Upper lobe of left lung (tissue), 6 donors: ENCODE measurements at regions not wholly inside any gene's neighbourhood (a gene's known extent, or its start where the extent isn't known, plus 50 kb on each side); places are given as distances from the start of the nearest gene placed in this dataset.

Experiments used
- ATAC-seq, 2 donors: fragments of 200-7000 bp; cut with Tn5 transposase; one replicate each; pipeline ENCODE4 v1.9.1; 2022; ENCODE audit warnings: mild to moderate bottlenecking in 2 of 2, moderate library complexity in 2 of 2; ENCODE audit not compliant: low FRiP score in 2 of 2
- DNase-seq, 2 donors: peaks; one replicate each; pipeline ENCODE4 v3.0.0-alpha.2; 2019 to 2020
- H3K27ac ChIP-seq, 4 donors: fragments of 200-600 bp; sonication (generic); one replicate each; pipeline ENCODE4 v1.5.1; 2016 to 2019
- H3K27me3 ChIP-seq, 4 donors: fragments of 200-600 bp; sonication (generic); one replicate each; pipeline ENCODE4 v1.5.1; 2017 to 2019
- H3K36me3 ChIP-seq, 4 donors: fragments of 200-600 bp; sonication (generic); one replicate each; pipeline ENCODE4 v1.5.1; 2016 to 2019
- H3K4me1 ChIP-seq, 4 donors: fragments of 200-600 bp; sonication (generic); one replicate each; pipeline ENCODE4 v1.5.1; 2018 to 2019
- H3K4me3 ChIP-seq, 4 donors: fragments of 200-600 bp; sonication (generic); one replicate each; pipeline ENCODE4 v1.5.1; 2017 to 2019; ENCODE audit warnings: mild to moderate bottlenecking in 2 of 4, moderate library complexity in 1 of 4
- H3K9me3 ChIP-seq, 4 donors: fragments of 200-600 bp; sonication (generic); one replicate each; pipeline ENCODE4 v1.5.1; 2018 to 2019
- EP300 ChIP-seq, 4 donors: sonication (generic); formaldehyde crosslinking; IDR thresholded peaks; one replicate each; pipeline ENCODE4 v1.5.1; 2017; ENCODE audit warnings: antibody characterized with exemption in 4 of 4, control low read depth in 2 of 4
- POLR2A ChIP-seq, 4 donors: fragments of 450-650 bp; IDR thresholded peaks; one replicate each; pipeline ENCODE4 v1.5.1; 2016 to 2017; ENCODE audit warnings: antibody characterized with exemption in 4 of 4, mild to moderate bottlenecking in 2 of 4
- POLR2AphosphoS5 ChIP-seq, 2 donors: sonication (generic); formaldehyde crosslinking; IDR thresholded peaks; one replicate each; pipeline ENCODE4 v1.5.1; 2017; ENCODE audit warnings: antibody characterized with exemption in 2 of 2
- WGBS, 2 donors: methylation state at CpG; one replicate each; pipeline ENCODE4 v1.1.5; 2017 to 2018; 5-methylcytosine and 5-hydroxymethylcytosine counted together
- TF ChIP-seq, protein P1 (sequence below), 6 experiments: fragments of 450-650 bp in 4 of 6; fragments of 200-600 bp in 2 of 6; sonication (generic) in 2 of 6; IDR thresholded peaks; one replicate each; pipeline ENCODE4 v1.5.1; 2016 to 2019; ENCODE audit warnings: antibody characterized with exemption in 6 of 6
- donor health status: DM: no; HTN: no; CAD: no; lungs with moderate emphysema.
- donor health status: DM: no; HTN: yes; CAD: no; lungs with severe emphysema.

DNA sequence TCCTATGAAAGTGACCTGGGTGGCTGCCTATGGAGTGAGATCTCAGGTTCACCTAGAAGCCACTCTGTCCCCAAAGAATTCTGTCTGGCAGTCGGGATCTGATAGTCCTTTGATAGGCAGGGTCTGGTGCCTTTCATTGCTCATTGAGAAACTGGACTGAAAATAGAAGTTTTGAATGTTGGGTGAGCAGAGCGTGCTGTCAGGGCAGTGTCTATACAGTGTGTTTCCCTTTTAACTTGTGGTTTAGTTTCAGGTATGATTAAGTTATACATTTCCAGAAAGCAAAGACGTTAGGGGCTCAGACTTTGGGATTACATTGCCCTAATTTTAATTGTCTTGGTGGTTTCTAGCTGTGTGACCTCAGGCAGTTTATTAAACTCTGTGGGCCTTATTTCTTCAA lies 111.3 kb upstream of the PAX6 start:
- Histone ChIP-seq H3K27me3 (no peaks in the 10 kb centered on the region), H3K4me3 (no peak overlapping the region), H3K36me3 (no peaks in the 10 kb centered on the region), H3K9me3 (no peaks in the 10 kb centered on the region), H3K4me1 (no peaks in the 10 kb centered on the region), H3K27ac (no peak overlapping the region)
- DNase-seq (no peak), ATAC-seq (no peak)
- 77 to 78% methylated on average over 3 of the region's 3 CpGs for WGBS, 2 donors
- TF ChIP-seq POLR2A (IDR thresholded peaks at IDR 0.05) (no peak), POLR2AphosphoS5 (IDR thresholded peaks at IDR 0.05) (no peak), EP300 (IDR thresholded peaks at IDR 0.05) (no peak)
- TF ChIP-seq, protein P1, sequence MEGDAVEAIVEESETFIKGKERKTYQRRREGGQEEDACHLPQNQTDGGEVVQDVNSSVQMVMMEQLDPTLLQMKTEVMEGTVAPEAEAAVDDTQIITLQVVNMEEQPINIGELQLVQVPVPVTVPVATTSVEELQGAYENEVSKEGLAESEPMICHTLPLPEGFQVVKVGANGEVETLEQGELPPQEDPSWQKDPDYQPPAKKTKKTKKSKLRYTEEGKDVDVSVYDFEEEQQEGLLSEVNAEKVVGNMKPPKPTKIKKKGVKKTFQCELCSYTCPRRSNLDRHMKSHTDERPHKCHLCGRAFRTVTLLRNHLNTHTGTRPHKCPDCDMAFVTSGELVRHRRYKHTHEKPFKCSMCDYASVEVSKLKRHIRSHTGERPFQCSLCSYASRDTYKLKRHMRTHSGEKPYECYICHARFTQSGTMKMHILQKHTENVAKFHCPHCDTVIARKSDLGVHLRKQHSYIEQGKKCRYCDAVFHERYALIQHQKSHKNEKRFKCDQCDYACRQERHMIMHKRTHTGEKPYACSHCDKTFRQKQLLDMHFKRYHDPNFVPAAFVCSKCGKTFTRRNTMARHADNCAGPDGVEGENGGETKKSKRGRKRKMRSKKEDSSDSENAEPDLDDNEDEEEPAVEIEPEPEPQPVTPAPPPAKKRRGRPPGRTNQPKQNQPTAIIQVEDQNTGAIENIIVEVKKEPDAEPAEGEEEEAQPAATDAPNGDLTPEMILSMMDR (IDR thresholded peaks at IDR 0.05) = no peak

DNA sequence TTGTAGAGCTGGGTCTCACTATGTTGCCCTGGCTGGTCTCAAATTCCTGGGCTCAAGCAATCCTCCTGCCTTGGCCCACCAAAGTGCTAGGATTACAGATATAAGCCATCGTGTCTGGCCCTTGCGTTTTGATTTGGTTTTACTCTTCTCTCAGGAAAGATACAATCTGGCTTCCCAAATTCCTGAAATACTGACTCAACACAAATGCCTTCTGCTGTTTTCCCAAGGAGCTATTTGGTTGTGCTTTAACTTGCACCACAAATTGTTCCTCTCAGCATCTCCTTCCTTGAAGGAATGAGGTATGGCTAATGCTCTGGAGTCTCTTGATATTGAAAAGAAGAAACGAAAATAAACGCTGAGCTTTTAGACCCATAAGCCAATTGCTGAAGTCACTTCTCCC lies 110.0 kb upstream of the PAX6 start:
- no peaks in the 10 kb centered on the region for H3K9me3 ChIP-seq
- H3K4me1 ChIP-seq = no peaks in the 10 kb centered on the region
- no peak overlapping the region for H3K27ac ChIP-seq
- WGBS, 2 donors = 62 to 68% methylated on average over 4 of the region's 4 CpGs
- no peak for ATAC-seq
- no peak for DNase-seq
- H3K36me3 ChIP-seq = no peaks in the 10 kb centered on the region
- no peaks in the 10 kb centered on the region for H3K27me3 ChIP-seq
- H3K4me3 ChIP-seq = no peak overlapping the region
- TF ChIP-seq POLR2A (IDR thresholded peaks at IDR 0.05) (no peak), EP300 (IDR thresholded peaks at IDR 0.05) (no peak), POLR2AphosphoS5 (IDR thresholded peaks at IDR 0.05) (no peak)
- TF ChIP-seq, protein P1 (IDR thresholded peaks at IDR 0.05) = no peak

DNA sequence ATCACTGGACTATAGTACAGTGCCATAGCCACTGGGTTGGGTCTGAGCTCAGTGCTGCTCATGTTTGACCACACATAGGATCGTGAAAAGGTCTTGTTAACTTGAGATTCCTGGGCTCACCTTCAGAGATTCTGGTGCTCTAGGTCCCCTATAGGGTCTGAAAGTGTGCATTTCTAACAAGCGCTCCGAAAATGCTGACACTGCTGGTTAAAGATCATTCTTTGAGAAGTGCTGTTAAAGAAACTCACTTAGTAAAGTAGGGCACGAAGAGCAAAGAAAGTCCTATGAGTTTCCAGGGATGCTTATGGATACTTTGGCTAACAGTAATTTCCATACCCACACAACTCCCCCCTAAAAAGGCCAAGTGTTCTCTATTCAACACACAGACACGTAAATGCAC lies 108.1 kb upstream of the PAX6 start:
- no peaks in the 10 kb centered on the region for H3K36me3 ChIP-seq
- WGBS, 2 donors = 71 to 78% methylated on average over 5 of the region's 5 CpGs
- ATAC-seq (no peak), DNase-seq (no peak)
- H3K4me1 ChIP-seq = no peaks in the 10 kb centered on the region
- no peak overlapping the region for H3K27ac ChIP-seq
- no peaks in the 10 kb centered on the region for H3K27me3 ChIP-seq
- no peaks in the 10 kb centered on the region for H3K9me3 ChIP-seq
- TF ChIP-seq POLR2A (IDR thresholded peaks at IDR 0.05) = no peak
- no peak for TF ChIP-seq EP300 (IDR thresholded peaks at IDR 0.05)
- TF ChIP-seq POLR2AphosphoS5 (IDR thresholded peaks at IDR 0.05) = no peak
- TF ChIP-seq, protein P1 (IDR thresholded peaks at IDR 0.05) = no peak
- no peak overlapping the region for H3K4me3 ChIP-seq

DNA sequence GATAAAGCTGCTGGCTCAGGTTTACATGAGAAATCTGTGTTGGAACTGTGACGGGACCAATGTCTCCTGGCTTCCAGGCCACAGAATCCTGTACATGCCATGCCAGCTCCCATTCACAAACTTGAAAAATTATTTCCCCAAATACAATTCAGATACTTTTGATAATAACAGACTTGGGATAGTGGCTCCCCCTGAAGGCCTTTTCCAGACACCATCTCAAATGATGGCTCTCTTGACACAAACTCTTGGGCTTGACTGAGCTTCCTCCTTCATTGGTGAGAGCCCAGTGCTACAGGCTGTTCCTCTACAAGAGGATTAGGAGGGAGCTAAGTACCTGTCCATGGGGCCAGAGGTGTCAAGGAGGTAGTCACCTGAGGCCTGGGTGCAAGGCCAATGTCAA lies 104.7 kb upstream of the PAX6 start:
- H3K27ac ChIP-seq = no peak overlapping the region
- DNase-seq (no peak), ATAC-seq (no peak)
- no peak overlapping the region for H3K4me3 ChIP-seq
- 84 to 100% methylated on average over 1 of the region's 1 CpG for WGBS, 2 donors
- no peaks in the 10 kb centered on the region for H3K4me1 ChIP-seq
- no peaks in the 10 kb centered on the region for H3K36me3 ChIP-seq
- TF ChIP-seq POLR2A (IDR thresholded peaks at IDR 0.05) = no peak
- TF ChIP-seq, protein P1 (IDR thresholded peaks at IDR 0.05) = no peak
- TF ChIP-seq POLR2AphosphoS5 (IDR thresholded peaks at IDR 0.05) = no peak
- no peak for TF ChIP-seq EP300 (IDR thresholded peaks at IDR 0.05)
- H3K9me3 ChIP-seq = no peaks in the 10 kb centered on the region
- H3K27me3 ChIP-seq = no peaks in the 10 kb centered on the region

DNA sequence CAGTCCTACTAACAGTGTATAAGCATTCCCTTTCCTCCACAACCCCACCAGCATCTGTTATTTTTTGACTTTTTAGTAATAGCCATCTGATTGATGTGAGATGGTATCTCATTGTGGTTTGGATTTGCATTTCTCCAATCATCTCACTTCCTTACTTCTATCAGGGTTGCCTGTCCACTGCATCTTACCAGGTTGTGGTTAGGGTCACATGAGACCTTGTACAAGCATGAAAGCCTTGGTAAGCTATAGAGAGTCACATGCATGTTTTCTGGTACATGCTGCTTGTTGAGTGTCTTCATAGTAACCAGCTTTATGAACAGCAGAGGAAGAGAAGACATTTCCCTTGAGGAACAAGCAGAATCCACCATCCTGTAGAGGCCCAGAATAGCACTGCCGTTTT lies 102.9 kb upstream of the PAX6 start:
- DNase-seq = no peak

More for the DNA sequence above, 102.9 kb upstream of the PAX6 start:
- H3K9me3 ChIP-seq = no peaks in the 10 kb centered on the region
- no peaks in the 10 kb centered on the region for H3K27me3 ChIP-seq
- TF ChIP-seq, protein P1 (IDR thresholded peaks at IDR 0.05) = no peak
- TF ChIP-seq POLR2A (IDR thresholded peaks at IDR 0.05) (no peak), POLR2AphosphoS5 (IDR thresholded peaks at IDR 0.05) (no peak), EP300 (IDR thresholded peaks at IDR 0.05) (no peak)
- H3K4me1 ChIP-seq = no peaks in the 10 kb centered on the region
- no peak overlapping the region for H3K27ac ChIP-seq
- 80 to 94% methylated on average over 1 of the region's 1 CpG for WGBS, 2 donors
- no peaks in the 10 kb centered on the region for H3K36me3 ChIP-seq
- no peak overlapping the region for H3K4me3 ChIP-seq
- no peak for ATAC-seq
